PFSK-1 (cell line): ENCODE measurements at regions not wholly inside any gene's neighbourhood (a gene's known extent, or its start where the extent isn't known, plus 50 kb on each side); places are given as distances from the start of the nearest gene placed in this dataset.

ENCODE experiments used
- FOXP2 ChIP-seq: optimal IDR thresholded peaks from 2 replicates; pipeline ENCODE3; 2011; ENCODE audit warnings: borderline replicate concordance, control low read depth, inconsistent platforms; ENCODE audit not compliant: insufficient read depth; ENCODE audit errors: extremely low read length, extremely low read depth
- POLR2AphosphoS5 ChIP-seq: IDR thresholded peaks from 2 replicates; pipeline ENCODE4 v1.6.1; 2012; ENCODE audit warnings: low read depth, mild to moderate bottlenecking, control low read depth, low read length, moderate library complexity
- SIN3A ChIP-seq: IDR thresholded peaks from 2 replicates; pipeline ENCODE4 v1.6.1; 2012; ENCODE audit warnings: mild to moderate bottlenecking, low read length, moderate library complexity, borderline replicate concordance; ENCODE audit not compliant: insufficient read depth
- TAF1 ChIP-seq: IDR thresholded peaks from 2 replicates; pipeline ENCODE4 v1.6.1; 2012; ENCODE audit warnings: low read length, control low read depth, borderline replicate concordance; ENCODE audit not compliant: insufficient read depth
- TF ChIP-seq, protein P1 (sequence below), 2 experiments: IDR thresholded peaks; 2 replicates each; pipeline versions ENCODE4 v1.6.1 to v1.8.0; 2011 to 2012; ENCODE audit warnings: low read depth in 2 of 2, low read length in 2 of 2, control low read depth in 1 of 2, inconsistent platforms in 1 of 2, mild to moderate bottlenecking in 1 of 2, moderate library complexity in 1 of 2; ENCODE audit not compliant: insufficient read depth in 1 of 2

DNA sequence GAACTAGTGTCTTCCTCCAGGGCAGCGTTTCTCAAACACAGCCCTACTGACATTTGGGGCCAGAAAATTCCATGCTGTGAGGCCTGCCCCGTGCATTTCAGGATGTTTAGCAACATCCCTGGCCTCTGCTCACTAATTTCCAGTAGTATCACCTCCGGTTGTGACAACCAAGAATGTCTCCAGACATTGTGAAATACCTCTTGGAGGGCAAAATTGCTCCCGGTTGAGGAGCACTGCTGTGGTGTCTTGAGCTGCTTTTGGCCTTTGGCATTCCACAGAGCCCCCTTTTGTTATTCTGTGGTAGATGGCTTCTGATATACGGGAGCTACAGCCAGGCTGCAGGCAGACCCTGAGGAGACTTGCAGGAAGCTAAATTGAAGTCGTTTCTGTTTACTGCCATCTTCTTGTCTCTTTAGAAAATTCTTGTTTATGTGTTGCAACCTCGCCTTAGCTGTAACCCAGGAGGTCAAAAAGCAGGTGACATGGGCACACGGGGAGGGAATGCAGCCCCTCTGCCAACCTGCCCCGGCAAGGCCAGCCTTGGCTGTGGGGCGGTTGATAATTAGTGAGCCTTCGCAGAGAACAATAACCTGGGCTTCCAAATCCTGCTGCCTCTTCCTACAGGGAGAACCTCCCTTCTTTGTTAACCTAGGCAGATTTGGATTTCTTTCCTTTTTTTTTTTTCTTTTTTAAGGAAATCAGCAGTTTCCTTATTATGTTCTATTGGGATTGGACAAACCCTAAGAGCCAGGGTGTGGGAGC is 74.7 kb upstream of the AKT3 start:
- TF ChIP-seq FOXP2 (no peak), SIN3A (no peak), TAF1 (no peak), POLR2AphosphoS5 (no peak)
- TF ChIP-seq, protein P1, sequence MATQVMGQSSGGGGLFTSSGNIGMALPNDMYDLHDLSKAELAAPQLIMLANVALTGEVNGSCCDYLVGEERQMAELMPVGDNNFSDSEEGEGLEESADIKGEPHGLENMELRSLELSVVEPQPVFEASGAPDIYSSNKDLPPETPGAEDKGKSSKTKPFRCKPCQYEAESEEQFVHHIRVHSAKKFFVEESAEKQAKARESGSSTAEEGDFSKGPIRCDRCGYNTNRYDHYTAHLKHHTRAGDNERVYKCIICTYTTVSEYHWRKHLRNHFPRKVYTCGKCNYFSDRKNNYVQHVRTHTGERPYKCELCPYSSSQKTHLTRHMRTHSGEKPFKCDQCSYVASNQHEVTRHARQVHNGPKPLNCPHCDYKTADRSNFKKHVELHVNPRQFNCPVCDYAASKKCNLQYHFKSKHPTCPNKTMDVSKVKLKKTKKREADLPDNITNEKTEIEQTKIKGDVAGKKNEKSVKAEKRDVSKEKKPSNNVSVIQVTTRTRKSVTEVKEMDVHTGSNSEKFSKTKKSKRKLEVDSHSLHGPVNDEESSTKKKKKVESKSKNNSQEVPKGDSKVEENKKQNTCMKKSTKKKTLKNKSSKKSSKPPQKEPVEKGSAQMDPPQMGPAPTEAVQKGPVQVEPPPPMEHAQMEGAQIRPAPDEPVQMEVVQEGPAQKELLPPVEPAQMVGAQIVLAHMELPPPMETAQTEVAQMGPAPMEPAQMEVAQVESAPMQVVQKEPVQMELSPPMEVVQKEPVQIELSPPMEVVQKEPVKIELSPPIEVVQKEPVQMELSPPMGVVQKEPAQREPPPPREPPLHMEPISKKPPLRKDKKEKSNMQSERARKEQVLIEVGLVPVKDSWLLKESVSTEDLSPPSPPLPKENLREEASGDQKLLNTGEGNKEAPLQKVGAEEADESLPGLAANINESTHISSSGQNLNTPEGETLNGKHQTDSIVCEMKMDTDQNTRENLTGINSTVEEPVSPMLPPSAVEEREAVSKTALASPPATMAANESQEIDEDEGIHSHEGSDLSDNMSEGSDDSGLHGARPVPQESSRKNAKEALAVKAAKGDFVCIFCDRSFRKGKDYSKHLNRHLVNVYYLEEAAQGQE (IDR thresholded peaks at IDR 0.05; ENCODE audit: insufficient read depth in 1 of 2, low read depth in 2 of 2, low read length in 2 of 2) = no peak

DNA sequence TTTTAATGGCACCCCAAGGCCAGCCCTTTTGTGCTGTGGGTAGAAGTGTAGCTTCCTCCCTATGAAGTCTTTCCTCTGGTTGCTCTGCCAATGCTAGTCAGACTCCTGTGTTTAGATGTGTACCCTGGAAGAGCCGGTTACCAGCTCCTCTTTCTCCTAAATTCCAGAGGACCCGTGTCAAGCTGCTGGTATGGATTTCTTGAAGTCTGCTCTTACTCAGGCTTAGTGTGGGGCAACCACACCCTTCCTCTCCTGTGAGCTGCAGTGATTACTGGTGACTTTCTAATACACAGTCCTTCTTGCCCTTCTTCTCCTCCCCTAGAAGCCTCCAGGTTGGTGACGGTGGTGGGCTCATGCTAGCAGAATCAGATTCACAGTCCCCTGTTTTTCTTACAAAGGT is 74.1 kb upstream of the AKT3 start:
- TF ChIP-seq FOXP2 (no peak), POLR2AphosphoS5 (no peak), TAF1 (no peak), SIN3A (no peak)
- TF ChIP-seq, protein P1 (IDR thresholded peaks at IDR 0.05; ENCODE audit: insufficient read depth in 1 of 2, low read depth in 2 of 2, low read length in 2 of 2) = no peak

DNA sequence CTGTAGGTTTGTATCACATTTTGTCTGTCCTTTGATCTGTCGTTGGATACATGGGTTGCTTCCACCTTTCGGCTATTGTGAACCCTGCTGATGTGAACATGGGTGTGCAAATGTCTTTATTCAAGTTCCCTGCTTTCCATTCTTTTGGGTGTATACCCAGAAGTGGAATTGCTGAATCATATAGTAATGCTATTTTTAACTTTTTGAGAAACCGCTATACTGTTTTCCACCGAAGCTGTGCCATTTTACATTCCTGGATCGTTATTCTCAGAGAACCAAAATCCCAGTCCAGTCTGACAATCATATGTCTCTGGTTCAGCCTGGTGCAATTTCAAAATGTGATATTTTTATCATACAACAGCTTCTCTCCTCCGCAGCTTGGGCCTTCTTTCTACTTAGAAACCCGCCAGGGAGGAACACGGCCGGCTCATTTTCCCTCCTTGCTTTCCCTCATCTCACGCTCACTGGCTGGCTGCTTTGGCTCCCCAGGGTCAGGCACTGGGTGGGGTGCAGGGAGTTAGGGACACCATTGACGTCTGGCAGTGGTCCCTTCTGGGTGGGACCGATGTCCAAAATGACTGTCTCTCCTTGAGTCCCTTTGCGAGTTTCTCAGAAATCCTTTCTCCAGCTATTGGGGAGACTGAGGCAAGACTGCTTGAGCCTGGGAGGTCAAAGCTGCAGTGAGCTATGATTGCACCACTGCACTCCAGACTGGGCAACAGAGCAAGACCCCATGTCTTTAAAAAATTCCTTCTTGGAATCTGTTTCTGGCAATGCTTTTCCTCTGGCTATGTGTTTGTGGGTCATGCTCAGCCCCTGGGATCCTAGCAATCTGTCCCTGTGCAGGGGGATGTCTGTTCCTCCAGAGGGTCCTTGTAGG is 73.5 kb upstream of the AKT3 start:
- TF ChIP-seq SIN3A (no peak), POLR2AphosphoS5 (no peak), FOXP2 (no peak), TAF1 (no peak)
- TF ChIP-seq, protein P1 (IDR thresholded peaks at IDR 0.05; ENCODE audit: insufficient read depth in 1 of 2, low read depth in 2 of 2, low read length in 2 of 2) = no peak

DNA sequence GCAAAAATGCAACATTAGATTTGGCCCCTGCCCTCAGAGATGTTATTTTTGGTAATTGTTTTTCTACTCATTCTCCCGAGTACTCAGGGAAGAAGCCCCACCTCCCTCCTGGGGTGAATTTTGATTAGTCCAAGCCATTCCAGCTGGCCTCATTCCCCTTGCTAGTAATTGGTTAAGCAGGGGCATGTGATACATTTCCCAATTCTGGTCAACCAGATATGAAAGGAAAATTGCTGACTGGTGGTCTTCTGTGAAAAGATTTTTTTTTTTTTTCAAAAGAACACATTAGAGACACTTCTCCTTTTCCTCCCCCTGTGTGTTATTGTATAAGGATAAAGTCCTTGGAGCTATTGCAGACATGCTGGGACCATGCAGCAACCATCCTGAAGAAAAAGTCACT is 71.1 kb upstream of the AKT3 start:
- TF ChIP-seq, protein P1 (IDR thresholded peaks at IDR 0.05; ENCODE audit: insufficient read depth in 1 of 2, low read depth in 2 of 2, low read length in 2 of 2) = no peak
- no peak for TF ChIP-seq TAF1
- no peak for TF ChIP-seq POLR2AphosphoS5
- TF ChIP-seq FOXP2 = no peak
- TF ChIP-seq SIN3A = no peak
